HG03139 (cell line): ENCODE measurements at regions not wholly inside any gene's neighbourhood (a gene's known extent, or its start where the extent isn't known, plus 50 kb on each side); places are given as distances from the start of the nearest gene placed in this dataset.
"Not testable (repeated sequence)": the region's sequence is repeated elsewhere in the genome, so short reads cannot be mapped to it uniquely, and the experiment has no call there.

Experiments
- ATAC-seq: cut with Tn5 transposase; IDR thresholded peaks from one replicate; pipeline ENCODE4 v1.9.1; 2021; ENCODE audit not compliant: unreplicated experiment

GRCh38 chr3:22856811-22857210 is 346.3 kb upstream of the UBE2E2 start:
- ATAC-seq: no peak

- ATAC-seq: no peak
These were observed 344.6 kb upstream of the UBE2E2 start for GRCh38 chr3:22858486-22858885.

GRCh38 chr3:22859618-22860017 is 343.5 kb upstream of the UBE2E2 start:
- no peak for ATAC-seq

- ATAC-seq: no peak
These were observed 341.7 kb upstream of the UBE2E2 start for GRCh38 chr3:22861426-22861825.

GRCh38 chr3:22862111-22862510 is 341.0 kb upstream of the UBE2E2 start:
- ATAC-seq: no peak

GRCh38 chr3:22882834-22883233 is 320.3 kb upstream of the UBE2E2 start:
- not testable (repeated sequence) for ATAC-seq

- no peak for ATAC-seq
These were observed 318.1 kb upstream of the UBE2E2 start for GRCh38 chr3:22885039-22885438.

GRCh38 chr3:22885574-22886341 is 317.4 kb upstream of the UBE2E2 start:
- no peak for ATAC-seq

- no peak for ATAC-seq
These were observed 316.6 kb upstream of the UBE2E2 start for GRCh38 chr3:22886439-22887068.

GRCh38 chr3:22887664-22888291 is 315.3 kb upstream of the UBE2E2 start:
- no peak for ATAC-seq

GRCh38 chr3:22893101-22893500 is 310.0 kb upstream of the UBE2E2 start:
- ATAC-seq: no peak

GRCh38 chr3:22893644-22894325 is 309.3 kb upstream of the UBE2E2 start:
- no peak for ATAC-seq

GRCh38 chr3:22894865-22895264 is 308.3 kb upstream of the UBE2E2 start:
- ATAC-seq: no peak

GRCh38 chr3:22895671-22896070 is 307.5 kb upstream of the UBE2E2 start:
- ATAC-seq: no peak

- ATAC-seq: no peak
These were observed 304.6 kb upstream of the UBE2E2 start for GRCh38 chr3:22898558-22898957.

GRCh38 chr3:22899441-22899840 is 303.7 kb upstream of the UBE2E2 start:
- ATAC-seq: no peak

GRCh38 chr3:22900296-22900695 is 302.8 kb upstream of the UBE2E2 start:
- ATAC-seq: no peak

GRCh38 chr3:22901684-22902083 is 301.4 kb upstream of the UBE2E2 start:
- ATAC-seq: no peak

GRCh38 chr3:22907161-22907780 is 295.9 kb upstream of the UBE2E2 start:
- ATAC-seq: no peak

- no peak for ATAC-seq
These were observed 295.3 kb upstream of the UBE2E2 start for GRCh38 chr3:22907796-22908195.

- no peak for ATAC-seq
These were observed 294.1 kb upstream of the UBE2E2 start for GRCh38 chr3:22908989-22909507.
